B cell (primary cell): ENCODE measurements at regions not wholly inside any gene's neighbourhood (a gene's known extent, or its start where the extent isn't known, plus 50 kb on each side); places are given as distances from the start of the nearest gene placed in this dataset.

Source experiments
- ATAC-seq: fragments of 200-7000 bp; cut with Tn5 transposase; one replicate; pipeline ENCODE4 v1.10.0; 2021; ENCODE audit warnings: low read depth, mild to moderate bottlenecking, moderate number of reproducible peaks, moderate library complexity
- CTCF ChIA-PET: fragments of 350-600 bp; sonication (Branson Sonifier 250); formaldehyde crosslinking; loops from one replicate; lab custom pipeline; 2021; ENCODE audit warnings: antibody characterized with exemption, inconsistent platforms; lab: Charles Lee
- POLR2A ChIA-PET: fragments of 350-600 bp; sonication (Branson Sonifier 250); formaldehyde crosslinking; loops from one replicate; lab custom pipeline; 2021; ENCODE audit warnings: antibody characterized with exemption; lab: Charles Lee
- DNase-seq: peaks from one replicate; pipeline ENCODE4 v3.0.0; 2013
- H2AFZ ChIP-seq: 2 replicates; pipeline ENCODE4 v1.6.1; 2012; ENCODE audit warnings: mild to moderate bottlenecking, low read depth, low read length; ENCODE audit not compliant: insufficient read depth, poor library complexity, severe bottlenecking
- H3K27ac ChIP-seq, 2 donors: 1 replicate in 1 of 2; 2 replicates in 1 of 2; pipeline ENCODE4 v1.5.1; 2012 to 2013; ENCODE audit warnings: low read length in 2 of 2, mild to moderate bottlenecking in 2 of 2, moderate library complexity in 1 of 2
- H3K27me3 ChIP-seq, 4 experiments: fragments of 200-600 bp in 1 of 4; sonication (generic) in 1 of 4; replicated peaks in 1 of 4; 1 replicate in 2 of 4; 2 replicates in 2 of 4; pipeline versions ENCODE4 v1.6.1 to v1.7.0; 2013 to 2016; ENCODE audit warnings: low read length in 3 of 4, mild to moderate bottlenecking in 2 of 4, mixed read lengths in 1 of 4, moderate library complexity in 1 of 4; ENCODE audit not compliant: insufficient read depth in 4 of 4, control insufficient read depth in 3 of 4; ENCODE audit errors: control extremely low read depth in 1 of 4
- H3K36me3 ChIP-seq, 2 experiments: replicated peaks in 1 of 2; 1 replicate in 1 of 2; 2 replicates in 1 of 2; pipeline versions ENCODE4 v1.6.1 to v1.7.1; 2013; ENCODE audit warnings: low read length in 1 of 2; ENCODE audit not compliant: insufficient read depth in 2 of 2, control insufficient read depth in 1 of 2; ENCODE audit errors: control extremely low read depth in 1 of 2, extremely low read depth in 1 of 2
- H3K4me1 ChIP-seq, 2 donors: fragments of 200-600 bp in 1 of 2; sonication (generic) in 1 of 2; 1 replicate in 1 of 2; 2 replicates in 1 of 2; pipeline versions ENCODE4 v1.5.1 to v1.6.1; 2013 to 2017; ENCODE audit warnings: low read length in 2 of 2; ENCODE audit not compliant: control insufficient read depth in 2 of 2, insufficient read depth in 2 of 2
- H3K4me2 ChIP-seq: replicated peaks from 2 replicates; pipeline ENCODE3; 2012; ENCODE audit warnings: mild to moderate bottlenecking, low read depth, low read length; ENCODE audit not compliant: poor library complexity, severe bottlenecking
- H3K4me3 ChIP-seq, 5 experiments: fragments of 200-600 bp in 1 of 5; sonication (generic) in 1 of 5; 1 replicate in 3 of 5; 2 replicates in 2 of 5; pipeline versions ENCODE4 v1.5.1 to v1.7.0; 2011 to 2016; ENCODE audit warnings: low read length in 4 of 5, mild to moderate bottlenecking in 4 of 5, low read depth in 2 of 5, control low read depth in 1 of 5, moderate library complexity in 1 of 5; ENCODE audit not compliant: insufficient read depth in 1 of 5; ENCODE audit errors: control extremely low read depth in 1 of 5, extremely low read depth in 1 of 5
- H3K79me2 ChIP-seq: fragments of 200-600 bp; sonication (generic); one replicate; pipeline ENCODE4 v1.6.0; 2016; ENCODE audit warnings: low read length; ENCODE audit not compliant: control insufficient read depth, insufficient read depth
- H3K9ac ChIP-seq: fragments of 200-600 bp; sonication (generic); 2 replicates; pipeline ENCODE4 v1.6.1; 2017; ENCODE audit warnings: mild to moderate bottlenecking, low read length, moderate library complexity
- H3K9me3 ChIP-seq, 3 donors: one replicate each; pipeline versions ENCODE4 v1.6.1 to v1.7.1; 2013; ENCODE audit warnings: low read length in 2 of 3; ENCODE audit not compliant: control insufficient read depth in 2 of 3, insufficient read depth in 1 of 3; ENCODE audit errors: control extremely low read depth in 1 of 3
- H4K20me1 ChIP-seq: 2 replicates; pipeline ENCODE4 v1.6.0; 2012; ENCODE audit warnings: mild to moderate bottlenecking, low read length; ENCODE audit not compliant: insufficient read depth, control insufficient read depth, poor library complexity, severe bottlenecking
- H3K27ac Mint-ChIP-seq: one replicate; pipeline ENCODE4 v1.8.0; 2021; ENCODE audit warnings: mixed read lengths
- H3K27me3 Mint-ChIP-seq: one replicate; pipeline ENCODE4 v1.8.0; 2021; ENCODE audit warnings: mixed read lengths
- H3K4me1 Mint-ChIP-seq: one replicate; pipeline ENCODE4 v1.8.0; 2021; ENCODE audit warnings: mixed read lengths
- H3K4me3 Mint-ChIP-seq: one replicate; pipeline ENCODE4 v1.8.0; 2021; ENCODE audit warnings: mixed read lengths
- H3K9me3 Mint-ChIP-seq: one replicate; pipeline ENCODE4 v1.8.0; 2022; ENCODE audit warnings: mixed read lengths; ENCODE audit not compliant: insufficient read depth
- CTCF ChIP-seq: fragments of 200-600 bp; IDR thresholded peaks from one replicate; pipeline ENCODE4 v1.8.0; 2022; ENCODE audit warnings: antibody characterized with exemption, mild to moderate bottlenecking
- EZH2 ChIP-seq: IDR thresholded peaks from 2 replicates; pipeline ENCODE4 v1.6.1; 2012; ENCODE audit warnings: borderline replicate concordance, low read depth, mild to moderate bottlenecking, moderate library complexity, low read length; ENCODE audit not compliant: insufficient read depth, poor library complexity, severe bottlenecking
- WGBS: methylation state at CpG from one replicate; pipeline ENCODE4 v1.1.5; 2013; ENCODE audit warnings: missing lambda C conversion rate; ENCODE audit not compliant: insufficient coverage; 5-methylcytosine and 5-hydroxymethylcytosine counted together
- intact Hi-C: fragments of 100-400 bp; cut with micrococcal nuclease; formaldehyde crosslinking; loops from one replicate; pipeline ENCODE4 v1.10.0; 2022

GRCh38 chr4:138941037-138941436 is 74.5 kb upstream of the NOCT start:
- TF ChIP-seq EZH2 (no peak), CTCF (no peak)
- no peak overlapping the region for H3K4me3 Mint-ChIP-seq
- CTCF ChIA-PET, result no interaction called here

GRCh38 chr4:138939960-138940359 is 75.6 kb upstream of the NOCT start:
- Mint-ChIP-seq H3K4me1 (peaks cover 3% of the 10 kb centered on the region), H3K27ac (no peak overlapping the region), H3K4me3 (no peak overlapping the region), H3K9me3 (no peaks in the 10 kb centered on the region), H3K27me3 (peaks cover 4% of the 10 kb centered on the region)
- Histone ChIP-seq H2AFZ (no peak overlapping the region), H3K4me2 (no peak overlapping the region), H4K20me1 (no peaks in the 10 kb centered on the region), H3K27ac (no peak overlapping the region), H3K9ac (no peak overlapping the region), H3K36me3 (no peaks in the 10 kb centered on the region), H3K9me3 (no peaks in the 10 kb centered on the region), H3K4me1 (no peaks in the 10 kb centered on the region), H3K79me2 (no peaks in the 10 kb centered on the region), H3K4me3 (no peak overlapping the region), H3K27me3 (no peaks in the 10 kb centered on the region)
- TF ChIP-seq CTCF (no peak), EZH2 (no peak)
- ATAC-seq (no peak), DNase-seq (no peak)
- POLR2A ChIA-PET, result no interaction called here
- WGBS, result 90% methylated on average over 2 of the region's 4 CpGs
- intact Hi-C loops, result no loop called here
- CTCF ChIA-PET, result interaction anchor here (1.2 kb wide), 1 partner anchor 14 kb away, joined by 3 read pairs; no protein-coding TSS in a partner anchor

More at GRCh38 chr4:138941037-138941436, 74.5 kb upstream of the NOCT start:
- Mint-ChIP-seq H3K27ac (no peak overlapping the region), H3K9me3 (no peaks in the 10 kb centered on the region), H3K4me1 (peaks cover 3% of the 10 kb centered on the region), H3K27me3 (peaks cover 2% of the 10 kb centered on the region)
- no peak for ATAC-seq
- no peaks in the 10 kb centered on the region for H3K9me3 ChIP-seq
- H3K9ac ChIP-seq, result no peak overlapping the region
- H3K36me3 ChIP-seq, result no peaks in the 10 kb centered on the region
- H3K27me3 ChIP-seq, result no peaks in the 10 kb centered on the region
- no CpG with 5 or more reads among the region's 1 CpG for WGBS
- H3K4me2 ChIP-seq, result no peak overlapping the region
- no peak overlapping the region for H2AFZ ChIP-seq
- POLR2A ChIA-PET, result no interaction called here
- DNase-seq, result no peak
- H3K4me3 ChIP-seq, result no peak overlapping the region
- no peaks in the 10 kb centered on the region for H4K20me1 ChIP-seq
- no peaks in the 10 kb centered on the region for H3K79me2 ChIP-seq
- intact Hi-C loops, result no loop called here
- no peaks in the 10 kb centered on the region for H3K4me1 ChIP-seq
- no peak overlapping the region for H3K27ac ChIP-seq
